Duodenal mucosa (tissue), 2 donors: ENCODE measurements at regions not wholly inside any gene's neighbourhood (a gene's known extent, or its start where the extent isn't known, plus 50 kb on each side); places are given as distances from the start of the nearest gene placed in this dataset.

ENCODE experiments used
- H3K27ac ChIP-seq: one replicate; pipeline ENCODE4 v1.7.0; 2013; ENCODE audit warnings: low read depth, low read length
- H3K27me3 ChIP-seq, 2 donors: one replicate each; pipeline ENCODE4 v1.7.0; 2013; ENCODE audit warnings: low read length in 2 of 2, control low read depth in 1 of 2; ENCODE audit not compliant: insufficient read depth in 2 of 2, control insufficient read depth in 1 of 2
- H3K36me3 ChIP-seq, 2 donors: one replicate each; pipeline ENCODE4 v1.7.0; 2013; ENCODE audit warnings: low read length in 2 of 2, control low read depth in 1 of 2; ENCODE audit not compliant: insufficient read depth in 2 of 2, control insufficient read depth in 1 of 2
- H3K4me1 ChIP-seq, 2 donors: one replicate each; pipeline ENCODE4 v1.7.0; 2013; ENCODE audit warnings: low read length in 2 of 2, control low read depth in 1 of 2; ENCODE audit not compliant: insufficient read depth in 2 of 2, control insufficient read depth in 1 of 2
- H3K4me3 ChIP-seq, 2 donors: one replicate each; pipeline ENCODE4 v1.7.0; 2013; ENCODE audit warnings: low read length in 2 of 2, low read depth in 1 of 2
- H3K9ac ChIP-seq, 2 donors: one replicate each; pipeline ENCODE4 v1.7.0; 2013; ENCODE audit warnings: low read length in 2 of 2, low read depth in 1 of 2
- H3K9me3 ChIP-seq, 2 donors: one replicate each; pipeline ENCODE4 v1.7.0; 2013; ENCODE audit warnings: low read length in 2 of 2, control low read depth in 1 of 2; ENCODE audit not compliant: control insufficient read depth in 1 of 2

DNA sequence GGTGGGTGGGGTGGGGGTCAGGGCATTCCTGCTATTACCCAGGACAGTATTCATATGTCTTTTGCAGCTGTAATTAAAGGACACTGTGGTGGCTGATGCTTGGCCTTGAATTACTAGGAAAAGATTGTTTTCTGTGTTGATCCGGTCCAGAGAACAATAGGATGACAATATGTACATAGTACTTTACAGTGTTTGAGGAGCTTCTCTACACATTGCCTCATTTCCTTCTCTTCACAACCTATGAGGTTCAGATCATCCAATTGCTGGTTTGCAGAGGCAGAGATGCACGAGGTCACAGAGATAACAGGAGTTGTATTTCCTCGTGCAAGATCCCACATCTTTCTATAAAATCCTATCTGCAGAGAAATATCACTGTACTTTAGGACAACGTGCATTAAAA lies 119.5 kb downstream of the LIPG start:
- H3K4me1 ChIP-seq, result peaks cover 9 to 13% of the 10 kb centered on the region in 2 donors

DNA sequence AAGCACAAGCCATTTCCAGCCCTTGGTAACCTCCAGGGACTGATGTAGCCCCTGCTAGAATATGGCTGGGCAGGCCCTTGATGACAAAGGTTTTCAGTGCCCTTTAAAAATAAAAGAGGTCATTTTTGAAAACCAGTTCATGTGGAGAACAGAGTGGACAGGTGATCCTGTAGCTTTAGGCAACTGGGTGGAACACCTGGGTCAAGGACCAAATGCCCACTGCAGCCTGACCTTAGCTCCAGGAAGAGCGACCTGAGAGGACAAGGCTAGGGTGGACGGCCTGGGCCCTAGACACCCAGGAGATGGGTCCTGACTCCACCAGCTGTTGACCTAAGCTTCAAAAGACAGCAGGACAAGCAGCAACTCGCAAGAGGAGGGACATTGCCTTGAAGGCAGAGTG lies 116.6 kb downstream of the LIPG start:
- Histone ChIP-seq H3K27ac (no peak overlapping the region), H3K4me1 (peaks cover 9 to 13% of the 10 kb centered on the region in 2 donors), H3K36me3 (no peaks in the 10 kb centered on the region), H3K27me3 (no peaks in the 10 kb centered on the region), H3K4me3 (peak overlapping the region in 1 of 2 donors; percentile 7), H3K9me3 (no peaks in the 10 kb centered on the region), H3K9ac (no peak overlapping the region)

More for the DNA sequence above, 119.5 kb downstream of the LIPG start:
- Histone ChIP-seq H3K4me3 (no peak overlapping the region), H3K27me3 (no peaks in the 10 kb centered on the region), H3K9ac (no peak overlapping the region), H3K36me3 (no peaks in the 10 kb centered on the region), H3K27ac (no peak overlapping the region), H3K9me3 (no peaks in the 10 kb centered on the region)

DNA sequence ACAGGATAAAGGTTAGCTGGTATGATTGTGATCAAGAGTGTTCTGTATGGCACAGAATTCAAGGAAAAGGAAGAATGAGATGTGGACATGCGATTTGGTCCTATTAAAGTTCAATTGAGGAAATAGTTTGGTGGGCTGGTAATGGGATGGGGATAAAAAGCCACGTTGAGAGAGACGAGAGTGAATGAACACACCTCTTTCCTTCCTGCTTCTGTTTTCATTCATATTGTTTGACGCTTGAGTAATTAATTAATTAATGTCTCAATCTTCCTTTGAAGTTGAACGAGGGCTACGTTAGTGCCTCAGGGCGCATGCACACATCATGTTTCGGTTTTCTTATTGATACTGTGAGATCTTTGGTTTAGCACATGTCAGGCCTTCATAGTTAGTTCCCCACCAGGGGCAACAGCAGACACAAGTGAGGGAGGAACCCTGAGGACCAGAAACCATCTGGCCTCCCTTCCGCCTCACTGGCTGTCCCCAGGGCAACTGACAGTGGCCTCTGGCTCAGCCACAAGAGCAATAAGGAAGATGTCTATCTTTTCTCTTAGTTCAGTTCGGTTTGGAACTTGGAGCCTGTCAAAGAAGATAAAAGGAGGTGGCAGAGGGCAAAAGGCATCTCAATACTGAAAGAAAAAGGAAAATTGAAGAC lies 116.0 kb downstream of the LIPG start:
- Histone ChIP-seq H3K9me3 (no peaks in the 10 kb centered on the region), H3K27ac (no peak overlapping the region), H3K4me3 (peak overlapping the region in 1 of 2 donors; percentile 9), H3K4me1 (peaks cover 9 to 13% of the 10 kb centered on the region in 2 donors), H3K9ac (no peak overlapping the region), H3K36me3 (no peaks in the 10 kb centered on the region), H3K27me3 (no peaks in the 10 kb centered on the region)

GRCh38 chr18:49677081-49677480 lies 115.2 kb downstream of the LIPG start:
- Histone ChIP-seq H3K9me3 (no peaks in the 10 kb centered on the region), H3K9ac (no peak overlapping the region), H3K4me1 (peaks cover 9 to 13% of the 10 kb centered on the region in 2 donors), H3K4me3 (no peak overlapping the region), H3K27ac (no peak overlapping the region), H3K36me3 (no peaks in the 10 kb centered on the region), H3K27me3 (no peaks in the 10 kb centered on the region)

GRCh38 chr18:49673281-49673680 lies 111.4 kb downstream of the LIPG start:
- H3K9me3 ChIP-seq, result no peaks in the 10 kb centered on the region
- H3K36me3 ChIP-seq, result no peaks in the 10 kb centered on the region
- no peak overlapping the region for H3K9ac ChIP-seq
- H3K27me3 ChIP-seq, result no peaks in the 10 kb centered on the region
- peaks cover 2 to 7% of the 10 kb centered on the region in 2 donors for H3K4me1 ChIP-seq
- no peak overlapping the region for H3K27ac ChIP-seq
- no peak overlapping the region for H3K4me3 ChIP-seq

DNA sequence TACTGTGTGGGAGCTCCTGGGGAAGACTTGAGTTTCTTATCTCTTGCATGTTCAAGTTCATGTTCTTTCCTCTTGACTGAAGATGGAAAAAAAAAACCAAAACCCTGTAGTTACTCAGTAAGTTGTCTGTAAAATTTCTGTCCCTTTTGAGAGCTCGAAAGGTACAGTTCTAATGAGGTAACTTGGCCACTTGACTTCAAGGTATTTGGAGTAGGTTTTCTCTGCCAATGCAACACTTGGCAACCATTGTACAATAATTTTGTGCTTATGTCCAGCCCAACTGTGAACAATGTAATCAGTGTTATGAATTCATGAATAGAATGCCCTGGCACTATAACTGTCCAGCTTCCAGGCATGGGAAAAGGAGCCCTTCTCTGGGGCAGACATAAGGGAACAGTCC lies 111.0 kb downstream of the LIPG start:
- Histone ChIP-seq H3K4me3 (no peak overlapping the region), H3K4me1 (peaks cover 0 to 3% of the 10 kb centered on the region in 2 donors), H3K27ac (no peak overlapping the region), H3K27me3 (no peaks in the 10 kb centered on the region), H3K9me3 (no peaks in the 10 kb centered on the region), H3K36me3 (no peaks in the 10 kb centered on the region), H3K9ac (no peak overlapping the region)

- Histone ChIP-seq H3K9me3 (no peaks in the 10 kb centered on the region), H3K27ac (no peak overlapping the region), H3K4me1 (no peaks in the 10 kb centered on the region), H3K4me3 (no peak overlapping the region), H3K36me3 (no peaks in the 10 kb centered on the region), H3K9ac (no peak overlapping the region), H3K27me3 (no peaks in the 10 kb centered on the region)
These were observed 107.5 kb downstream of the LIPG start for GRCh38 chr18:49669403-49669802.

DNA sequence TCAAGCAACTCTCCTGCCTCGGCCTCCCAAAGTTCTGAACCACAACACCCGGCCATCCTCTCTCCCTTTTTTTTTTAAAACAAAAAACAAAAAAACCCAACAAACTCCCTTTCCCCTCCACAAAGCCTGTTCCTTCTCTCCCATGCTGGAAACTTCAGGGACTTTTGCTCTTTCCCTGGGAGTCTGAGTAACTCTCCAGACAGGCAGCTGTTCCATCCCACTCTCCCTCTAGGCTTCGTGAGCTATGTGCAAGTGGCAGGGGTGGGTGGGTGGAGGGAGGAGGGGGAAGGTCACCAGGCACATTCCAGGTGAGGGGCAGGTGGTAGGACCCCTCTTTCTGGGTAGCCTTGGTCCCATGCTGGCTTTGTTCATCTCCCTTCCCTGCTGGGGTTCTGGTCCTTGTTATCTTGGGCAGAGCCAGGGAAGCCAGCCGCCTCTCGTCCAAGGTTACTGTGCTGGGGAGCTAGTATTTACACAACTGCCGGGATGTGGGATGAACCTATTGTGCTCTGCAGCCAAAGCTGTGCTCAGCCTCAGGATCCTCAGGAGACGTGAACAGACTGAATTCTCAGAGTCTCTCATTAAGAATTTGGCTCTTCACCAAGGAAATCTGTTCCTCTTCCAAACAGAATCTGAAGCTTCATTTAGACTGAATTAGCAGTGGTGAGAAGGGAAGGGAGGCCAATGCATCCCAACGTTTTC lies 106.9 kb downstream of the LIPG start:
- H3K36me3 ChIP-seq, result no peaks in the 10 kb centered on the region
- H3K4me3 ChIP-seq, result no peak overlapping the region
- no peak overlapping the region for H3K27ac ChIP-seq
- H3K9me3 ChIP-seq, result no peaks in the 10 kb centered on the region
- H3K27me3 ChIP-seq, result no peaks in the 10 kb centered on the region
- H3K4me1 ChIP-seq, result no peaks in the 10 kb centered on the region
- no peak overlapping the region for H3K9ac ChIP-seq

GRCh38 chr18:49667462-49667861 lies 105.6 kb downstream of the LIPG start:
- H3K27ac ChIP-seq, result no peak overlapping the region
- no peaks in the 10 kb centered on the region for H3K4me1 ChIP-seq
- no peaks in the 10 kb centered on the region for H3K36me3 ChIP-seq
- H3K4me3 ChIP-seq, result no peak overlapping the region
- H3K9me3 ChIP-seq, result no peaks in the 10 kb centered on the region
- no peaks in the 10 kb centered on the region for H3K27me3 ChIP-seq
- H3K9ac ChIP-seq, result no peak overlapping the region

- Histone ChIP-seq H3K4me3 (no peak overlapping the region), H3K27me3 (no peaks in the 10 kb centered on the region), H3K9ac (no peak overlapping the region), H3K9me3 (no peaks in the 10 kb centered on the region), H3K4me1 (no peaks in the 10 kb centered on the region), H3K36me3 (no peaks in the 10 kb centered on the region), H3K27ac (no peak overlapping the region)
These were observed 104.4 kb downstream of the LIPG start for GRCh38 chr18:49666045-49666775.
